NOMO-1 treated with DMSO at 0.1 percent for 48 hours (cell line): ENCODE measurements at regions not wholly inside any gene's neighbourhood (a gene's known extent, or its start where the extent isn't known, plus 50 kb on each side); places are given as distances from the start of the nearest gene placed in this dataset.
A peak's percentile ranks its signal among the peaks of the same experiment; 100 is the strongest.

ENCODE experiments used
- DNase-seq: peaks from one replicate; lab custom pipeline; 2025; ENCODE audit not compliant: unreplicated experiment; lab: John Stamatoyannopoulos, UW

DNA sequence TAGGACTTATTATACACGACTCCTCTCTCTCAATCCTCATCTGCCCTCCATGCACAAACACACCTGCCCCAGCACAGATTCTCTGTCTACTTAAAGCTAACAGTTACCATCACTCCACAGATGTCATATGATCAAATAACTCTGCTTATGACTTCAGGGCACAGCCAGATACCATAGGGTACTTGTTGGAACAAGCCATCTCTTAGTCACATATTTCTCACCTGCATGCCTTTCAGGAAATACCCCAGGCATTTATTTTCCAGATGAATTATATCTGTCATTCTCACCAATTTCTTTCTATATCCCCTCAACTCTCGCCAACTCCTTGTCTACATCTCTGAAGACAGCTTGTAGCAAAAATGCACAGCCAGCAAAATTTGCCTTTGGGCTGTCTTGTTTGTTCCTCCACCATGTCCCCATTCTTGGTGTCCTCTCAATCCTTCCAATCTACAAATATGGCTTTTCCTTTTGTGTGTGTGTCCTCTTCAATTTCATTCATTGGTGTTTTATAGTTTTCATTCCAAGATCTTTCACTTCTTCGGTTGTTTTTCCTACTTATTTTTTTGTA, 353.9 kb upstream of the CAMK1G start:
- DNase-seq, result no peak

DNA sequence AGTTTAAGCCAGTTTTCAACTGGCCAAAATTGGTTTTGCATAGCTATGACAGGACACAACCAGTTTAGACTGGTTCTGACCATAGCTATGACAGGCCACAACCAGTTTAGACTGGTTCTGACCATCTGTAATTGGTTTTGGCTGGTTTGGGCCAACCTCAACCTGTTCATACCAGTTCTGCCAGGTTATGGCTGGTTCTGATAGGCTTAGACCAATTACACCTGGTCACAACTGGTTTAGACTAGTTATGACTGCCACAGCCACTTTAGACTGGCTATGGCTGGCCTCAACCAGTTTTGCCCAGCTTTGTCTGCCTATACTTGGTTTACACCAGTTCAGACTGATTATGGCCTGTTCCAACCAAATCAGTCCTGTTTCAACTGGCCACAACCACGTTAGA, 353.2 kb upstream of the CAMK1G start:
- DNase-seq, result no peak

DNA sequence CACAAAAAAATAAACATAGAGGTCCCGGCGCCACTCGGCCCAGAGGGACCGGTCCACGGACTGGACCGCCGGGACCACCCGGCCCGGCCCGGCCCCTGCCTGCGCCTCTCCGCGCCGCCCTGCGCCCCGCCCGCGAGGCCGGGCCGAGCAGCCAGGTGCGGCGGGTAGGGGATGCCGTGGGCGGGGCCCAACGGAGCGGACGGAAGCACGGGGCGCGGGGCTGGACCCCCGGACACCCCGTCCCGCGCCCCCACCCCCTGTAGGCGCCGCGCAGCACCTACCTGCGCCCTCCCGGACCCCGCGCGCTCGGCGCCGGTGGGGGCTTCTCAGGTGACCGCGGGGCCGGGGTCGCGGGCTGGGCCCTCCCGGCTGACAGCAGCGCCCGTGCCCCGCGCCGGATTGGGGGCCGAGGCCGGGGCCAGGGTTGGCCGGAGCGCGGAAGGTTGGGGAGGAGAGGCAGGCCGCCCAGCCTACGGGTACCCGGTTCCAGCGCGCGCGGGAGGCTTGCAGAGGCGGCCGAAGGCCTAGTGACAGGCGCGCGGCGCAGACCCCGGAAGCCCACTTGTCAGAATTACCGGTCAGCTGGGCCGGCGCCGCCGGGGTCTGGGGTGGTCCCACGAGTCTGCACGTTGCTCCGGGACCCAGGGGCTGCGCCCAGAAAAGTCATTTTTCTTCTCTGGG, 351.9 kb upstream of the CAMK1G start:
- DNase-seq, result no peak

DNA sequence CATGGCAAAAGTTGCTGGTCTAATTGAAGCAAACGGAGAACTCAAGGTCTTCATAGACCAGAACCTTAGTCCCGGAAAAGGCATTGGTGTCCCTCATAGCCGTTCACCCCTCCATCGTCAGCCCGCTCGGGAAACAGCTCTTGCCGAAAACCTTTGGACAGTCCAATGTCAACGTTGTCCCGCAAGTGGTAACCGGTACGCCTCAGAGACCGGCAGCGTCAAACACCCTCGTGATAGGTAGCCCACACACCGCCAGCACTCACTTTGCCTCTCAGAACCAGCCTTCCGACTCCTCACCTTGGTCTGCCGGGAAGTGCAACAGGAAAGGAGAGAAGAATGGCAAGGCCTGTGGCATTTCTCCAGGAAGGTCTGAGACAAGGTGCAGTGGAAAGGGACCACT, 351.3 kb upstream of the CAMK1G start:
- DNase-seq, result no peak

DNA sequence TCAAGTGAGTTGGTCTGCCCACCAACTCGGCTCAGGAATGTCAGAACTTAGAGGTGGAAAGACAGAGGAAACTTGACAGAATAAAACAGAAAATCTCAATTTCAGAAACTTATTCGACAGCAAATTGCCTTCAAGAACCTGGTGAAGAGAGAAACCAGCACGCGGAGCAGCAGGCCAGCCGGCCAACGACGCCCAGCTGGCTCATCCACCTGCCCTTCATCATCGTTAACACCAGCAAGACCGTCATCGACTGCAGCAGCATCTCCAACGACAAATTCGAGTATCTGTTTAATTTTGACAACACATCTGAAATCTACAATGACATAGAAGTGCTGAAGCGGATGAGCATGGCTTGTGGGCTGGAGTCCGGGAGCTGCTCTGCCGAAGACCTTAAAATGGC, 350.8 kb upstream of the CAMK1G start:
- no peak for DNase-seq

DNA sequence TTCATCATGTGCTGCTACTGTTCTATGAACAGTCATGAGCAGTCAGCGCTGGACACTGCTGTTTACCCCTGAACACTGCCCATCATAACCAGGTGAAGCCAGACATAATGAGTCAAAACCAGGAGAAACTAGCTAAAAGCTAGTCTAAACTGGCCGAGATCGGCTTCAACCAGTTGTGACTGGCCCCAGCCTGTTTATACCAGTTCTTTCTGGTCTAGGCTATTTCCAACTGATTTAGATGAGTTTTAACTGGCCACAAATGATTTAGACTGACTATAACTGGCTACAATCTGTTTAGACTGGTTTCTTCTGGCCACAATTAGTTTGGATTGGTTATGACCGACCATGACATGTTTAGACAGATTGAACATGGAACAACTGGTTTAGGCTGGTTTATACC, 348.3 kb upstream of the CAMK1G start:
- no peak for DNase-seq

DNA sequence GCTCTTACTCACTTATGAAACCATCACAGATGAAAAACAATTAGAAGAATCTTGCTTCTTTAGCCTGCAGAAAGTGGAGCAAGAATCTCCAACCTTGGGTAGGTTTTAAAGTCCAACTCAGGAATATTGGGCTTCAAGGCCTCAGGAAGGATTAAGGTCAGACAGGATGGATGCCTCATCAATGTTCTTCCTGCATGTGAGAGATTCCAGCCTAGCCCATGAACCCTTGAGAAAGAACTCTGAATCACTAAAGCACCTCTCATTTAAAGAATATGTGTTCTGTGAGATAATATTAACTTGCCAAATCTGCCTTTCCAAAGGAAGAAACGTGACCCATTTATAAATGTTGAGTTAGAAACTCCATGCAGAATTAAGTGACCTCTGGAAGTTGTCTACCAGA, 345.2 kb upstream of the CAMK1G start:
- DNase-seq, result no peak

DNA sequence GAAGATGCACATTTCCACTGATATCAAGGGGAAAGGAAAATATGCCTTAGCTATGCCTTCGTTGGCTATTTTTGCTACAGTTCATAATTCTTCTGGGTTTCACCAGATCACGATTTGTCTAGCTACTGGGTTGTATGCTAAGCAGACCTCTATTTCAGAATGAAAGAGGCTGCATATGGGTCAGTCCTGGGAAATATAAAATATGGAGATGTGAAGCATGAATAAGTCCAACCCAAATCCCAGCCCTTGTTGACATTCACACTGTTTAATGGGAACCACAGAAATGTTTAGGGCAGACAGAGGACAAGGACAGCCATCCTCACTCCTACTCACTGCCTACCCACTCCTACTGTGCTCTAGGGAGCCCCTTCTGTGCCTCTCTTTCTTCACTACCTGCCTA, 343.2 kb upstream of the CAMK1G start:
- no peak for DNase-seq

DNA sequence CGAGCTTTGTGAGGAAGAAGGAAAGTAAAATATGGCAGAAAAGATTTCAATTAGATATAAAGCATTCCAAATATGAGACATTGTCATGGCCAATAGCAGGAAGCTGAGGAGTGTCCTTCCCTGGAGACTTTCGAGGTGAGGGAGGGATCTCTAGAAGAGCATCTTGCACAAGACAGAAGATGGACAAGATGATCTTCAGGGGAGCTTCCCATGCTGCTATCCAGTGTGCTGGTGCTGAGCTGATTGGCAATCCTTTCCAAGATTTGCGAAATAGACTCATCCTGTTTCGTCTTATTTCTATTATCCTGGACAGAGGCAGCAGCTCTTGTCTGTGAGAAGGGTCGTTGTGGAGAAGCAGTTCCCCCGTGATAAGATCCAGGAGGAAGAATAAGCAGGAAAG, 342.0 kb upstream of the CAMK1G start:
- no peak for DNase-seq

DNA sequence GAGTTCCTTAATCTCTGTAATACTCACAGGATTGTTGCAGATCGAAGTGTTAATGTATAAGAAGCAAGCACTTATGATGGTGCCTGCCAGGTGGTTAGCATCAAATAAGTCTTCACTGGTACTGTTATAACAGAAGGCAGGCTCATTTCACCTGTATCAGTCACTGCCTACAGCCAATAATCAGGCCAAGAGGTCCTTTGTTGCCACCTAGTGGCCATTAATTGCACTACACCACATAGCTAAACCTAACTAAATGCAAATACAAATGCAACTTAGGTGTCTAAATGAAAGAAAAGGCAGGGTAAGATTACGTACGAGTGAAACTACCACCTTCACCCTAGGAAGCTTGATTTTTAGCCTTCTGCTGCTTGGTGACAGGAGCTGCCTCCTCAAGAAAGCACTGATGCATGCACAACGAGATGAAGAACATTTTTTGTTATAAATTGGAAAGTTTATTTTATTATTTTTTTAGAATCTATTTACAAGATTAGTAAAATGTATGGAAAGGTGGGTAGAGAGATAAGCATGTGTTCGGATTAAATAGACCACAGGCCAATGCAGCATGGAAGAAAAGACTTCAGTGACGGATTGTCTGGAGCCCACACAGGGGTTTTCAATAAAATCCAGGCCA, 334.8 kb upstream of the CAMK1G start:
- DNase-seq, result peak; percentile 29

DNA sequence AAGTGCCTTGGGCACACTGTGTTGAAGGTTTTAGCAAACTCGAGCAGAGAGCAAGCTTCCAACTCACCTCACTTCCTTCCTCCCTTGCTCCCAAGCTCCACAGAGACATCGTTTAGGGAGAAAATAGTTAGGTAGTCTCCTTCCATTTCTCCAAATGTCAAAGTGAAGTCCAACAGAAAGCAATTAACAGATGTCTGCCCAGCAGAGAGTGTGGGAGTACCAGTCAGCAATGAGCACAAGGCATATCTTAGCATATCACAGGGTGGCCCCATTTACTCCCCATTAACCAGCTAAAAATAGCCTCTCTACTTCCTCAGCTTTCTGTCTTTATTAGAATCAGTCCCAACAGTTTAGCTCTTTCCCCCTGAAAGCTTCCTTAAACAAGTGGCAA, 334.2 kb upstream of the CAMK1G start:
- peak; percentile 1 for DNase-seq

DNA sequence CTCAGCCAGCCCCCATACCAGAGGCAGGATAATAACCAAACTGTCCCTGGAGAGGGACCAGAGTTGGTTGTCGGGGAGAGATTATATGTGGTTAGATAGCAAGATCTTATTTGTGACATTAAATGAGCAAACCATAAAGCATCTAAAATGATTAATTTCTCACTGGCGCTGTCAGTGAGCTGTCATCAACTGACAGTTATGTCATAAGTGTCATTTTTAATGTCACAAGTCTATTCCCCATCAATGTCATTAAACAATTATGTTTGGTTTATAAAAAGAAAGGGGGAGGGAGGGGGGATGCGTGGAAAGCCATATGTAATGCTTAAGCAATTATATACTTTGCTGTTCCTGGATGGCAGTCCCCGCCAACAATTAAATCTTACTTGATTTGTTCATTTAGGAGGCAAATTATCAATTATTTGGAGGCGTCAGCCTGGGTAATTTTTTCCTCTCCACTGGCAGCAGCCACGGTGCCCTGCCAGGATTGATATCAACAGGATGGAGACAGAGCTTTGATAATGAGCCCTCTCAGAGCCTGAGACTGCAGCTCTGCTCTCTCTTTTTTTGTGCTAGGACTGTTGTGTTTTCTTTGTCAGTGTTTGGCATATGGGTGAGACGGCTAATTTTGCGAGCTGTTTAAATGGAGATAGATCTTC, 333.6 kb upstream of the CAMK1G start:
- no peak for DNase-seq

DNA sequence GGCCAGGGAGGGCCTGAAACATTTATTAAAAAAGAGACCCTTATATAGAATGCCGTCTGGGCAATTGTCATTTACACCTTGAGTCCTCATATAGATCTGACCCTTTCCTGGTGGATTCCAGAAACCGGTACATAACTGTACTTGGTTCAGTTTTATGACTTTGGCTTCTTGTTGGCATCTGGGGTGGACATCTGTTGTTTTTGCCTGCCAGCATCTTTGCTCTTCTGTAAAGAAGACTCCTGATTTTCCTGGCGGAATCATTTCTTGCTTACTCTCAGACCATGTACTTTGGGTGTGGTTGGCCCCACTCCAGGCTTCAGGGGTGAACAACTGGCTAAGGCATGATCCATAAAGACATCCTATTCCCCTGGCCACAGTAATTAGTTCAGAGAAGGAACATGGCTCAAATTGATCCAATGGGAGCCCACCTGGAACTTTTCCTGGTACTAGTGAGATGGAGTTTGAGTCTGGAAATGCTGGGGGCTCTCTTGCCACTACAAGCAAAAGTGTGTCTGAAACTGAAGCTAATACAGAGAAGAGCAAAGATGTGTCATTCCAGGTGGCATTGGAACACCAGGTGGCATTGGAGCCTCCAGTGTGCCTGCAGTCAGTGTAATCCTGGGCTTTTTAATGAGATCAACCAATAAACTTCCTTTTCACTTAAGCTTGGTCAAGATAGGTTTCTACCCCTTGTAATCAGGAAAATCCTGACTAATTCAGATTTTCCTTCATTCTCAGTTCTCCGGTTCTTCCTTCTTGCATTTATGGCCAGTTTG, 332.5 kb upstream of the CAMK1G start:
- no peak for DNase-seq

DNA sequence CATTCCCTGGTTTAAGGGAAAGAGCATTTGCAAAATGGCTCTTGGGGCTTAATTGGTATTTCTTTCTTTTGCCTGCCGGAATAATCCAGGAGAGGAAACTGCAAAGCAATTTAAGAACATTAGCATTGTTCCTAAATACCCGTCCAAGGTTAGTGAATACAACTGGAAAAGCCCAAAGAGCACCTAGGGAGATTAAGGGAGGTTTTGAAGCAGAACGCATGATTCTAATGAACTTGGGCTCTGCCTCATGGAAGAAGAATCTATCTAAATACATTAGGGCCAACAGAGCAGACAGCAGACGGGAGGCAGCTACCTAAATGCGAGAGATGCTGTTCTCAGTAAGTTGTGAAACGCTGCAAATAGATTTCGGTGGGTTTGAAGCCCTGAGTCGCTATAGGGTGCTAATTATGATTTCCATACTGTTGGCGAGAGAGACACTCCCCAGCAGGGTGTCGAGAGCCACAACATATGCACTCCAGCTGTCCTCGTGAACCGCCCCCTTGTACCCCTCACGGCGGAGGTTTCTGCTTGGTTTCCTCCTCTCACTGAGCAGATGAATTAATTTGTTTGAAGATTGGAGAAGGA, 326.7 kb upstream of the CAMK1G start:
- no peak for DNase-seq

DNA sequence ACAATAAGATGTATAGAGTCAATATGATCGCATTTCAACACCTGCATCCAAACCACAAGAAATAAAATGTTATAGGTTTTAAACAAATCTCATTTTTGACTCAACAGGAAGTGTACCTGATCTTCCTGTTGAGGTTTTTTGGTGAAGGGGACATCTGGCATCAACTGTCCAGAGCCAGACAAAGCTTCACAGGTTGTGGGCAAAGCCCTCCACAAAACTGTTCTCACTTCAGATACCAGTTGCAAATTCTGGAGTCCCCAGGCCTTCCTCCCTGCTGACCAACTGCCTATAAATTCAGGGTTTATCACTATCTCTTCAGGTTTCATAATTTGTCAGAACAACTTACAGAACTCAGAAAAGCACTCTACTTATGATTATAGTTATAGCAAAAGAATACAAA, 326.1 kb upstream of the CAMK1G start:
- DNase-seq, result no peak

DNA sequence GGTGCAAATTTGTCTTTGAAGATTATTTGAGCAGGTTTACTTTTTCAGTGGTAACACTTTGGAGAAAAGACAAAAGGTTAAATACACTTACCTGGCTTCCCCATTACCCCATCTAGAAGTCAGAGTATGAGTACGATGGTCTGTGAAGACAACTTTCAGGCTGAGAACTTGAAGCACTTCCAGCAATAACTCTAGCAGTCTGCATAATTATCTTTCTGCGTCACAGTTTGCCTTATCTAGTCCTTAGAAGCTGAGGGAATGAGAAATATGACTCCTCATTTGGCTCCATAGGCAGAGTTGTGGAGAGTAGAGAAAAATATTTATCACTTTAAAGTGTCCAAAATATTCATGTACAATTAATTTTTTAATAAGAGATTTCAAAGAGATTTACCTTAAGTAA, 323.4 kb upstream of the CAMK1G start:
- no peak for DNase-seq

DNA sequence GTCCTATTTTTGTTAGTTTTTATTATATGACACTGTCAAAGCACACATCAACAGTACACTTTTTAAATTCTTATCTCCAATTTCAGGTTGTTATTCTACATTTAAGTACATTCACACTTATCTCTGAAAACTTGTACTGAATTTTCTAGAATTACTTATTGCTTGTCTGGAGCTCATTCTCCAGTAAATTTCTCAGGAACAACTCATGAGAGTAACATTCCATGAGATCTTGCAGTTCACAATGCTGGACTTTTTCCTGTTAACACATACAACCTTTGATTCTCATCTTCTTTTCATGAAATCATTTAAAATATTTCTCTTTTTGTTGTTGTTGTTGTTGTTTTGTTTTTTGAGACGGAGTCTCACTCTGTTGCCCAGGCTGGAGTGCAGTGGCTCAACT, 320.9 kb upstream of the CAMK1G start:
- no peak for DNase-seq

DNA sequence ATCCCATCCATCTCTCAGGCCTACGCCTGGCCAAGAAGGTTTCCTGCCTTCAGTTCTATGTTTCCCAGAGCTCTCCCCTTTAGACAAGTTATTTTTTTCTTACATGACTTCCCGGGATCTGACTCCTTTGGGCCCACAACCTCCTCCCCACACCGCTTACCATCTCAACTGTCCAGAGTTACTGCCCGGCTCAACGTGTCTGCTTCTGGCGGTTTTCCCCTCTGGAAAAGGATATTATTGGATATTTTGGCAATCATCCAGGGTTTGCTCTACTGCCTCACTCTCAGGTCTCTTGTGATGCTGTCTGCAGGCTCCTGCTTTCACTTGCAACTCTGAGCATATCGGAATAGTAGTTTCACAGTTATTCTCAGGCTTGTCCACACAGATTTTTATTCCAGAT, 318.2 kb upstream of the CAMK1G start:
- DNase-seq, result no peak

DNA sequence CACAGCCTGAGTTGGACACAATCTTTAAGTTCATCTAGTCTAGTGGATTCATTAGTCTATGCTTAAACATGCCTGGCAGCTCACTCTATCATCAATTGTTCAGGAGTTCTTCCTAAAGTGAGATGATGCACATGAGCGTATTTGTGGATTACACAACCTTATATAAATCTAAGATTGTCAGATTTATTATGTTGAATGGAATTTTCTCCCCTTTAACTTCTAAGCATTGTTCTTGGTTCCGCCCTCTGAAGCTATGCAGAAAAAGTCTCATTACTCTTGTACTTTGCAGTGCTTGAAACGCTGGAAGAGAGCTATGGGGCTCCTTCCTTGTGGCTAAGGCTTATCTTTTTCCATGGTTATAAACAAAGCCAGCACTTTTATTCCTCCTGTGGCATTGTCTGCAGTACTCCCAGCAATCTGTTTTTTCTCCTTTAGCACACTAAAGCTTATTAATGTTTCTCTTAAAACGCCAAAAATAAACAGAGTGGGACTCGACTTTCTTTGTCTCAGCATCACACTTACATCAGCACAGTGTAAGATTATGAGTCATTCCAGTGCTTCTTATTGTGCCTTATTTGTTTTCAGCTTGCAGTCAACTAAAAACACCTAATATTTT, 316.8 kb upstream of the CAMK1G start:
- no peak for DNase-seq

DNA sequence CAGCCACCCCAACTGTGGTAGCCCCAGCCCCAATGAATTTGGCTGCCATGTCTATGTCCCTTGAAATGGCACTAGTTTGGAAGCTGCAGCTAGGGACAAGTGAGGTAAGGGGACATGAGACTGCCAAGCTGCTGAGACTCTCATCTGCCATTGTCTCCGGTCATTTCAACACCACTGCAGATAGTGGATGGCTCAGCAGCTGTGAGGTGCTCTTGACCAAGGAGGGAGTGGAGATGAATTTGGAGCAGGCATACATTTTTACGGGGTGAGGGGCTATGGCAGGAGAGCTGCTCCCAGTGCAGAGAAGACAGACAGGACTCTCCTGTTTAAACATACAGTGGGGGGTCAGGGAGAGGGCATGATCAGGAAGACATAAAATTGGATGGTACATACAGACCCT, 315.5 kb upstream of the CAMK1G start:
- no peak for DNase-seq

DNA sequence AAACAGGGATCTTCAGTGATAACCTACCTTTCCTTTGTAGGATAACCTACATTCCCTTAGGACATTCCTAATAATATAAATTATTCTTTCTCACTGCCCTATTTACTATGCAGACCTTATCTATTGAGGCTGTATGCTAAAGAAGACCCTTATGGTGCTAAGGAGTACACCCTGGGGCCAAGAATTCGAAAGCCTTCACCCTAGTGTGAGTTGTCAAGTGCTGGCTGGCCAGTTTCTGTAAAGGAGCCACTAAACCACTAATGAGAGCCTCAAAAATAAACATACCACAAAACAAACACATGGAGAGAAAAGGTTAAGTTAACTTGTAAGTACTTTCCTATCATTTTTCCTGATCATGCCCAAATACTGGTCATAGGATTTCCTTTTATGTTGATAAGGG, 315.0 kb upstream of the CAMK1G start:
- DNase-seq, result no peak
